H1 (cell line): ENCODE measurements at regions not wholly inside any gene's neighbourhood (a gene's known extent, or its start where the extent isn't known, plus 50 kb on each side); places are given as distances from the start of the nearest gene placed in this dataset.

ENCODE experiments used
- CTCF ChIA-PET: fragments of 300-600 bp; sonication (Branson Sonifier 250); formaldehyde crosslinking; loops from one replicate; lab custom pipeline; 2021; ENCODE audit not compliant: partially characterized antibody; lab: Charles Lee
- POLR2A ChIA-PET: fragments of 300-600 bp; sonication (Branson Sonifier 250); formaldehyde crosslinking; loops from one replicate; lab custom pipeline; 2021; ENCODE audit warnings: inconsistent platforms; ENCODE audit not compliant: partially characterized antibody; lab: Charles Lee
- DNase-seq, 2 experiments: peaks; one replicate each; pipeline versions ENCODE4 v3.0.0 to v3.0.0-alpha.2; 2010 to 2022; ENCODE audit warnings: low spot score in 2 of 2, low read depth in 1 of 2, mixed read lengths in 1 of 2
- FAIRE-seq: peaks from 2 replicates; lab custom pipeline; 2011; peaks lifted over from hg19 to GRCh38; lab: Jason Lieb, UNC
- H2AFZ ChIP-seq: 2 replicates; pipeline ENCODE4 v1.8.1; 2012; ENCODE audit warnings: low read length, inconsistent platforms
- H2AK5ac ChIP-seq: 2 replicates; pipeline ENCODE4 v1.6.1; 2013; ENCODE audit warnings: low read depth, low read length
- H2BK120ac ChIP-seq: replicated peaks from 2 replicates; pipeline ENCODE3; 2013; ENCODE audit warnings: low read depth, low read length, inconsistent platforms
- H2BK12ac ChIP-seq: 2 replicates; pipeline ENCODE4 v1.6.1; 2013; ENCODE audit warnings: low read depth, low read length
- H2BK15ac ChIP-seq: 2 replicates; pipeline ENCODE4 v1.6.1; 2013; ENCODE audit warnings: low read length
- H2BK20ac ChIP-seq: 2 replicates; pipeline ENCODE4 v1.6.1; 2013; ENCODE audit warnings: low read length
- H2BK5ac ChIP-seq: 2 replicates; pipeline ENCODE4 v1.6.1; 2013; ENCODE audit warnings: low read depth, low read length
- H3K14ac ChIP-seq: 2 replicates; pipeline ENCODE4 v1.6.1; 2013; ENCODE audit warnings: inconsistent platforms; ENCODE audit not compliant: insufficient read length
- H3K18ac ChIP-seq: 2 replicates; pipeline ENCODE4 v1.6.1; 2013; ENCODE audit warnings: low read length; ENCODE audit errors: extremely low read depth
- H3K23ac ChIP-seq: 2 replicates; pipeline ENCODE4 v1.6.1; 2013; ENCODE audit warnings: inconsistent platforms; ENCODE audit not compliant: insufficient read length
- H3K23me2 ChIP-seq: 2 replicates; pipeline ENCODE4 v1.6.1; 2013; ENCODE audit warnings: low read depth, low read length
- H3K27ac ChIP-seq: 2 replicates; pipeline ENCODE4 v1.6.1; 2011; ENCODE audit warnings: low read depth, low read length, inconsistent platforms
- H3K27me3 ChIP-seq, 4 experiments: replicated peaks in 1 of 4; 1 replicate in 1 of 4; 2 replicates in 3 of 4; pipeline versions ENCODE4 v1.6.1 to v1.8.1; 2011 to 2013; ENCODE audit warnings: low read length in 3 of 4, mild to moderate bottlenecking in 3 of 4, inconsistent platforms in 2 of 4, mixed read lengths in 2 of 4, moderate library complexity in 1 of 4; ENCODE audit not compliant: control insufficient read depth in 3 of 4, insufficient read depth in 3 of 4; ENCODE audit errors: extremely low read depth in 1 of 4
- H3K36me3 ChIP-seq, 4 experiments: 2 replicates each; pipeline versions ENCODE4 v1.6.1 to v1.8.1; 2011 to 2013; ENCODE audit warnings: mild to moderate bottlenecking in 4 of 4, low read length in 3 of 4, moderate library complexity in 2 of 4, control low read depth in 1 of 4, inconsistent platforms in 1 of 4; ENCODE audit not compliant: insufficient read depth in 4 of 4, control insufficient read depth in 2 of 4
- H3K4ac ChIP-seq: replicated peaks from 2 replicates; pipeline ENCODE3; 2013; ENCODE audit warnings: low read length, low read depth, mixed read lengths, inconsistent platforms; ENCODE audit not compliant: insufficient read length
- H3K4me1 ChIP-seq, 4 experiments: replicated peaks in 1 of 4; 1 replicate in 1 of 4; 2 replicates in 3 of 4; pipeline versions ENCODE4 v1.6.1 to v1.8.1; 2011 to 2013; ENCODE audit warnings: low read length in 3 of 4, inconsistent platforms in 2 of 4, mixed read lengths in 1 of 4; ENCODE audit not compliant: insufficient read depth in 4 of 4, control insufficient read depth in 3 of 4
- H3K4me2 ChIP-seq, 2 experiments: 2 replicates each; pipeline versions ENCODE4 v1.6.1 to v1.8.1; 2011 to 2013; ENCODE audit warnings: low read depth in 2 of 2, low read length in 2 of 2, control low read depth in 1 of 2, inconsistent platforms in 1 of 2, mild to moderate bottlenecking in 1 of 2; ENCODE audit not compliant: insufficient read depth in 1 of 2
- H3K4me3 ChIP-seq, 4 experiments: fragments of 200-600, 300-600 bp in 1 of 4; sonication (generic), shearing (Covaris generic), sonication (Bioruptor Twin) in 1 of 4; 2 replicates each; pipeline versions ENCODE4 v1.5.1 to v1.8.1; 2011 to 2016; ENCODE audit warnings: low read length in 4 of 4, low read depth in 3 of 4, control low read depth in 2 of 4, inconsistent platforms in 2 of 4, mild to moderate bottlenecking in 2 of 4, mixed read lengths in 1 of 4, moderate library complexity in 1 of 4; ENCODE audit not compliant: insufficient read depth in 2 of 4; ENCODE audit errors: extremely low read depth in 1 of 4
- H3K56ac ChIP-seq: replicated peaks from 2 replicates; pipeline ENCODE3; 2013; ENCODE audit warnings: low read depth, mild to moderate bottlenecking, mixed read lengths, low read length, inconsistent platforms; ENCODE audit not compliant: insufficient read length
- H3K79me1 ChIP-seq: 2 replicates; pipeline ENCODE4 v1.6.1; 2013; ENCODE audit warnings: low read depth, low read length, control low read depth
- H3K79me2 ChIP-seq, 2 experiments: 2 replicates each; pipeline versions ENCODE4 v1.6.1 to v1.8.1; 2012 to 2013; ENCODE audit warnings: low read length in 2 of 2, mild to moderate bottlenecking in 2 of 2, inconsistent platforms in 1 of 2; ENCODE audit not compliant: insufficient read depth in 2 of 2, control insufficient read depth in 1 of 2
- H3K9ac ChIP-seq, 4 experiments: replicated peaks in 1 of 4; 1 replicate in 1 of 4; 2 replicates in 3 of 4; pipeline versions ENCODE4 v1.6.1 to v1.8.1; 2011 to 2013; ENCODE audit warnings: low read depth in 3 of 4, low read length in 3 of 4, control low read depth in 2 of 4, mild to moderate bottlenecking in 2 of 4, moderate library complexity in 2 of 4, inconsistent platforms in 1 of 4; ENCODE audit errors: extremely low read depth in 1 of 4
- H3K9me3 ChIP-seq, 2 experiments: 2 replicates each; pipeline versions ENCODE4 v1.6.1 to v1.8.1; 2012 to 2013; ENCODE audit warnings: mild to moderate bottlenecking in 2 of 2, moderate library complexity in 2 of 2, control low read depth in 1 of 2, inconsistent platforms in 1 of 2, low read depth in 1 of 2, low read length in 1 of 2, mixed read lengths in 1 of 2; ENCODE audit not compliant: insufficient read depth in 2 of 2
- H4K20me1 ChIP-seq, 2 experiments: replicated peaks in 1 of 2; 2 replicates each; pipeline versions ENCODE3 to v1.8.1; 2011 to 2013; ENCODE audit warnings: inconsistent platforms in 2 of 2, low read length in 2 of 2, mild to moderate bottlenecking in 1 of 2; ENCODE audit not compliant: insufficient read depth in 2 of 2, control insufficient read depth in 1 of 2
- H4K5ac ChIP-seq: 2 replicates; pipeline ENCODE4 v1.6.1; 2013; ENCODE audit warnings: low read length, low read depth, mixed read lengths, inconsistent platforms; ENCODE audit not compliant: insufficient read length
- H4K8ac ChIP-seq: 2 replicates; pipeline ENCODE4 v1.8.0; 2013; ENCODE audit warnings: mild to moderate bottlenecking, moderate library complexity, low read length, inconsistent platforms; ENCODE audit not compliant: insufficient read depth; ENCODE audit errors: extremely low read depth
- H4K91ac ChIP-seq: replicated peaks from 2 replicates; pipeline ENCODE3; 2013; ENCODE audit warnings: low read length, mixed read lengths, inconsistent platforms; ENCODE audit not compliant: insufficient read length
- CEBPB ChIP-seq: IDR thresholded peaks from 2 replicates; pipeline ENCODE4 v1.6.1; 2012; ENCODE audit warnings: low read depth, low read length
- CTBP2 ChIP-seq: IDR thresholded peaks from 2 replicates; pipeline ENCODE4 v1.7.0; 2011; ENCODE audit warnings: borderline replicate concordance, mild to moderate bottlenecking, moderate library complexity, mixed read lengths, low read length; ENCODE audit not compliant: insufficient read depth, insufficient read length
- EGR1 ChIP-seq: IDR thresholded peaks from 2 replicates; pipeline ENCODE4 v1.6.1; 2011; ENCODE audit warnings: low read depth, low read length, borderline replicate concordance
- EP300 ChIP-seq, 2 experiments: IDR thresholded peaks; 1 replicate in 1 of 2; 2 replicates in 1 of 2; pipeline ENCODE4 v1.6.1; 2011 to 2012; ENCODE audit warnings: low read depth in 2 of 2, low read length in 2 of 2, mild to moderate bottlenecking in 2 of 2, borderline replicate concordance in 1 of 2, inconsistent platforms in 1 of 2, moderate library complexity in 1 of 2
- POLR2AphosphoS5 ChIP-seq: IDR thresholded peaks from 2 replicates; pipeline ENCODE4 v1.6.1; 2011; ENCODE audit warnings: low read depth, low read length
- RXRA ChIP-seq: IDR thresholded peaks from 2 replicates; pipeline ENCODE4 v1.6.1; 2011; ENCODE audit warnings: low read depth, mild to moderate bottlenecking, low read length, moderate library complexity; ENCODE audit not compliant: insufficient read depth
- SIX5 ChIP-seq: IDR thresholded peaks from 2 replicates; pipeline ENCODE4 v1.6.1; 2011; ENCODE audit warnings: mild to moderate bottlenecking, low read depth, low read length
- SUZ12 ChIP-seq: fragments of 200-600 bp; sonication (generic); IDR thresholded peaks from 2 replicates; pipeline ENCODE4 v1.6.1; 2012; ENCODE audit warnings: mild to moderate bottlenecking, inconsistent platforms, low read length, moderate library complexity, mixed read lengths
- TAF7 ChIP-seq: optimal IDR thresholded peaks from 2 replicates; pipeline ENCODE3; 2011; ENCODE audit warnings: low read depth, mild to moderate bottlenecking, inconsistent platforms, low read length, moderate library complexity, borderline replicate concordance
- USF2 ChIP-seq: IDR thresholded peaks from 2 replicates; pipeline ENCODE4 v1.6.1; 2011; ENCODE audit warnings: low read length, improper control_type of control experiment
- WGBS, 2 experiments: shearing (Covaris generic) in 1 of 2; methylation state at CpG; one replicate each; pipeline versions ENCODE4 v1.1.6 to v1.1.7; 2013 to 2015; ENCODE audit warnings: low lambda C conversion rate in 2 of 2, mixed read lengths in 2 of 2, inconsistent platforms in 1 of 2, low coverage in 1 of 2, missing lambda C conversion rate in 1 of 2; ENCODE audit not compliant: insufficient replicate concordance in 2 of 2, insufficient coverage in 1 of 2, insufficient read length in 1 of 2; ENCODE audit errors: extremely low coverage in 1 of 2, missing lambda C conversion rate in 1 of 2; 5-methylcytosine and 5-hydroxymethylcytosine counted together

- H3K4me2 ChIP-seq: no peak overlapping the region
- DNase-seq: no peak
- H3K9ac ChIP-seq: no peak overlapping the region
- WGBS, 2 experiments: 93% methylated on average over 1 of the region's 1 CpG; no CpG with 5 or more reads in 1 of the 2 experiments
- H4K20me1 ChIP-seq: no peaks in the 10 kb centered on the region
- no peak overlapping the region for H2BK120ac ChIP-seq
- FAIRE-seq: no peak
- H3K27ac ChIP-seq: no peak overlapping the region
- no peaks in the 10 kb centered on the region for H3K23me2 ChIP-seq
- H3K4ac ChIP-seq: no peak overlapping the region
- no peak for TF ChIP-seq POLR2AphosphoS5
- TF ChIP-seq EP300 (IDR thresholded peaks at IDR 0.05; ENCODE audit: borderline replicate concordance in 1 of 2, low read depth in 2 of 2, low read length in 2 of 2): no peak
- TF ChIP-seq USF2: no peak
- TF ChIP-seq EGR1: no peak
- no peak for TF ChIP-seq SUZ12
- no peak for TF ChIP-seq CTBP2
- no peak for TF ChIP-seq SIX5
- no peak for TF ChIP-seq RXRA
- TF ChIP-seq CEBPB: no peak
- no peak for TF ChIP-seq TAF7
- no peak overlapping the region for H3K14ac ChIP-seq
- no peak overlapping the region for H3K23ac ChIP-seq
- H4K8ac ChIP-seq: no peak overlapping the region
- H3K4me3 ChIP-seq: no peak overlapping the region
- no peaks in the 10 kb centered on the region for H3K27me3 ChIP-seq
- H3K56ac ChIP-seq: no peak overlapping the region
- no peak overlapping the region for H2AK5ac ChIP-seq
- H2BK5ac ChIP-seq: no peak overlapping the region
- H4K5ac ChIP-seq: no peak overlapping the region
- no peaks in the 10 kb centered on the region for H3K79me1 ChIP-seq
- no peaks in the 10 kb centered on the region for H3K79me2 ChIP-seq
- H2BK12ac ChIP-seq: no peak overlapping the region
- ChIA-PET CTCF (interaction anchor here (0.9 to 1.0 kb wide), 3 partner anchors 67 to 898 kb away, joined by 3 read pairs; no protein-coding TSS in a partner anchor), POLR2A (no interaction called here)
- no peak overlapping the region for H2BK20ac ChIP-seq
- H3K36me3 ChIP-seq: no peaks in the 10 kb centered on the region
- H2AFZ ChIP-seq: no peak overlapping the region; the same call in 1 of the 2 replicates
- H2BK15ac ChIP-seq: no peak overlapping the region
- H3K18ac ChIP-seq: no peak overlapping the region
- no peaks in the 10 kb centered on the region for H3K4me1 ChIP-seq
- no peaks in the 10 kb centered on the region for H3K9me3 ChIP-seq
- no peak overlapping the region for H4K91ac ChIP-seq
These were observed 1557.0 kb downstream of the SI start for GRCh38 chr3:163521261-163521660.
